ENCODE measurements at regions not wholly inside any gene's neighbourhood (a gene's known extent, or its start where the extent isn't known, plus 50 kb on each side); places are given as distances from the start of the nearest gene placed in this dataset.

- Histone ChIP-seq H3K9me3 (ENCODE audit: low read length) (no peaks in the 10 kb centered on the region), H3K4me3 (ENCODE audit: low read length) (no peak overlapping the region)
- TF ChIP-seq TAF1 (IDR thresholded peaks at IDR 0.05; ENCODE audit: low read depth) (no peak), REST (IDR thresholded peaks at IDR 0.05; ENCODE audit: borderline replicate concordance) (no peak), EZH2 (IDR thresholded peaks at IDR 0.05; ENCODE audit: borderline replicate concordance, insufficient read depth, low read length, poor library complexity, severe bottlenecking) (no peak), RAD21 (conservative IDR thresholded peaks at IDR 0.05) (no peak), SMC3 (conservative IDR thresholded peaks at IDR 0.05; ENCODE audit: poor library complexity) (no peak), MXI1 (conservative IDR thresholded peaks at IDR 0.05; ENCODE audit: poor library complexity, severe bottlenecking) (no peak), EP300 (conservative IDR thresholded peaks at IDR 0.05; ENCODE audit: poor library complexity, severe bottlenecking) (no peak), POLR2AphosphoS5 (IDR thresholded peaks at IDR 0.05) (no peak), CTCF (IDR thresholded peaks at IDR 0.05; ENCODE audit: poor library complexity, severe bottlenecking) (no peak)
Measured at GRCh38 chr3:178341636-178342035, 194.6 kb upstream of the KCNMB2 start.

GRCh38 chr3:178342111-178342510 is 194.1 kb upstream of the KCNMB2 start:
- Histone ChIP-seq H2AFZ (ENCODE audit: low read depth, low read length) (no peak overlapping the region), H3F3A (ENCODE audit: insufficient read depth, low read length, poor library complexity, severe bottlenecking) (no peaks in the 10 kb centered on the region), H3K27ac (ENCODE audit: low read length) (no peak overlapping the region), H3K4me2 (ENCODE audit: low read length) (no peak overlapping the region), H3K79me2 (replicated peaks; ENCODE audit: insufficient read depth, low read length) (no peaks in the 10 kb centered on the region), H3K27me3 (ENCODE audit: insufficient read depth, low read depth, low read length) (no peaks in the 10 kb centered on the region), H3K9me3 (ENCODE audit: low read length) (no peaks in the 10 kb centered on the region), H4K20me1 (ENCODE audit: insufficient read depth) (no peaks in the 10 kb centered on the region), H3K4me3 (ENCODE audit: low read length) (no peak overlapping the region), H3K36me3 (ENCODE audit: insufficient read depth, low read length) (no peaks in the 10 kb centered on the region), H3K9ac (ENCODE audit: low read length) (no peak overlapping the region), H3K9me2 (ENCODE audit: insufficient read depth, low read length) (no peaks in the 10 kb centered on the region)
- TF ChIP-seq EZH2 (IDR thresholded peaks at IDR 0.05; ENCODE audit: borderline replicate concordance, insufficient read depth, low read length, poor library complexity, severe bottlenecking) = no peak

More at GRCh38 chr3:178341636-178342035, 194.6 kb upstream of the KCNMB2 start:
- no peak overlapping the region for H3K27ac ChIP-seq (ENCODE audit: low read length)
- no peaks in the 10 kb centered on the region for H3K79me2 ChIP-seq (replicated peaks; ENCODE audit: insufficient read depth, low read length)
- no peak overlapping the region for H3K4me2 ChIP-seq (ENCODE audit: low read length)
- H3K36me3 ChIP-seq (ENCODE audit: insufficient read depth, low read length) = no peaks in the 10 kb centered on the region
- H4K20me1 ChIP-seq (ENCODE audit: insufficient read depth) = no peaks in the 10 kb centered on the region
- H2AFZ ChIP-seq (ENCODE audit: low read depth, low read length) = no peak overlapping the region
- H3K9me2 ChIP-seq (ENCODE audit: insufficient read depth, low read length) = no peaks in the 10 kb centered on the region
- no peak overlapping the region for H3K9ac ChIP-seq (ENCODE audit: low read length)
- no peaks in the 10 kb centered on the region for H3K27me3 ChIP-seq (ENCODE audit: insufficient read depth, low read depth, low read length)
- no peaks in the 10 kb centered on the region for H3F3A ChIP-seq (ENCODE audit: insufficient read depth, low read length, poor library complexity, severe bottlenecking)

All from neural cell (in vitro differentiated cells).